ENCODE measurements at regions not wholly inside any gene's neighbourhood (a gene's known extent, or its start where the extent isn't known, plus 50 kb on each side); places are given as distances from the start of the nearest gene placed in this dataset.
"Not testable (repeated sequence)": the region's sequence is repeated elsewhere in the genome, so short reads cannot be mapped to it uniquely, and the experiment has no call there.

DNA sequence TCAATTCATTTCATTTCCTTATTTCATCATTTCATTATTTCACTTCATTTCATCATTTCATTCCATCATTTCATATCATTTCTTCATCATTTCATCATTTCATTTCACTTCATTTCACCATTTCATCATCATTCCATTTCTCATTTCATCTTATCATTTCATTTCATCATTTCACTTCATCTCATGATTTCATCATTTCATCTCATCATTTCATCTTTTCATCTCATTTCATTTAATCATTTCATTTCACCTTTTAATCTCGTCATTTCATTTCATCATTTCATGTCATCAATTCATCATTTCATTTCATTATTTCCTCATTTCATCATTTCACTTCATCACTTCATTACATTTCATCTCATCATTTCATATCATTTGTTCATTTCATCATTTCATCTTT, 177.4 kb downstream of the ZNF92 start:
- H3K27me3 ChIP-seq (ENCODE audit: control insufficient read depth, insufficient read depth, low read length); H3K36me3 ChIP-seq (ENCODE audit: control insufficient read depth in 2 of 3, insufficient read depth in 3 of 3, low read length in 3 of 3); H3K4me3 ChIP-seq (ENCODE audit: low read length in 3 of 3); H3K9ac ChIP-seq (ENCODE audit: low read length in 3 of 3); DNase-seq; FAIRE-seq; H3K4me1 ChIP-seq (ENCODE audit: control insufficient read depth in 2 of 3, insufficient read depth in 2 of 3, low read depth in 1 of 3, low read length in 3 of 3); H3K27ac ChIP-seq (ENCODE audit: low read depth in 2 of 2, low read length in 2 of 2); intact Hi-C loops (cut with DNase I); H3K9me3 ChIP-seq (ENCODE audit: control insufficient read depth in 2 of 3, insufficient read depth in 1 of 3, low read length in 3 of 3): not testable (repeated sequence)

- H3K9ac ChIP-seq (ENCODE audit: low read length in 3 of 3); FAIRE-seq; DNase-seq; H3K36me3 ChIP-seq (ENCODE audit: control insufficient read depth in 2 of 3, insufficient read depth in 3 of 3, low read length in 3 of 3); H3K27me3 ChIP-seq (ENCODE audit: control insufficient read depth, insufficient read depth, low read length); intact Hi-C loops (cut with DNase I); H3K27ac ChIP-seq (ENCODE audit: low read depth in 2 of 2, low read length in 2 of 2); H3K4me3 ChIP-seq (ENCODE audit: low read length in 3 of 3); H3K4me1 ChIP-seq (ENCODE audit: control insufficient read depth in 2 of 3, insufficient read depth in 2 of 3, low read depth in 1 of 3, low read length in 3 of 3); H3K9me3 ChIP-seq (ENCODE audit: control insufficient read depth in 2 of 3, insufficient read depth in 1 of 3, low read length in 3 of 3): not testable (repeated sequence)
Measured at GRCh38 chr7:65554553-65555476, 181.2 kb downstream of the ZNF92 start.

- FAIRE-seq; H3K27ac ChIP-seq (ENCODE audit: low read depth in 2 of 2, low read length in 2 of 2); H3K4me1 ChIP-seq (ENCODE audit: control insufficient read depth in 2 of 3, insufficient read depth in 2 of 3, low read depth in 1 of 3, low read length in 3 of 3); H3K27me3 ChIP-seq (ENCODE audit: control insufficient read depth, insufficient read depth, low read length); H3K9ac ChIP-seq (ENCODE audit: low read length in 3 of 3); H3K9me3 ChIP-seq (ENCODE audit: control insufficient read depth in 2 of 3, insufficient read depth in 1 of 3, low read length in 3 of 3); H3K4me3 ChIP-seq (ENCODE audit: low read length in 3 of 3); H3K36me3 ChIP-seq (ENCODE audit: control insufficient read depth in 2 of 3, insufficient read depth in 3 of 3, low read length in 3 of 3); intact Hi-C loops (cut with DNase I): not testable (repeated sequence)
- DNase-seq, result peak in 2 of 5 donors; percentile 18 to 24
Measured at GRCh38 chr7:65558584-65558983, 184.9 kb downstream of the ZNF92 start.

DNA sequence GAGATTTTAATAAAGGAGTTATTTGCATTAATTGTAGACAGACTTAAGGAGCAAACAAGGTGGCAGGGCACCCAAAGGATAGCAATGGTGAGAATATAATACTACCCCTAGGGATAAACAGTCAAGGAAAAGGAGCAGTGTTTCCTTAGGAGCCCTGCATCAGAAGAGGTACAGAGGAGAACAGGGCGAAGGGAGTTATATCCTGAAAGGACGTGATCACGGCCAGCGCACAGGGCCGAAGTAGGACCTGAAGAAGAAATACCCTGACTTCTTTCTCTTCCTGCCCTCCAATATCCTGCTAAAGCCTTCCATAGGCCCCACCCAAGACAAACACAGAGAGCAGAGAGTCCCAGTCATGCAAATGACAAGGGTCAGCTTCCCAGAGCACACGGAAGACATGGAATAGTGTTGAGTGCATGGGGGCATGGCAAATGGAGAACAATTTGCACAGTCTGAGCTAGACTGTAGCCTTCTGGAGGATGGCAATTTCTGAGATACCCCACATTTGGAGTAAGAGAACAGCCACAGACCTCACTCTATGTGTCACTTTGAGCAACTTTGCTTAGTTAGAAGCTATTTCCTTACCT, 188.2 kb downstream of the ZNF92 start:
- H3K9ac ChIP-seq (ENCODE audit: low read length in 3 of 3); FAIRE-seq; H3K36me3 ChIP-seq (ENCODE audit: control insufficient read depth in 2 of 3, insufficient read depth in 3 of 3, low read length in 3 of 3); H3K4me3 ChIP-seq (ENCODE audit: low read length in 3 of 3); H3K27me3 ChIP-seq (ENCODE audit: control insufficient read depth, insufficient read depth, low read length); intact Hi-C loops (cut with DNase I); H3K4me1 ChIP-seq (ENCODE audit: control insufficient read depth in 2 of 3, insufficient read depth in 2 of 3, low read depth in 1 of 3, low read length in 3 of 3); DNase-seq; H3K27ac ChIP-seq (ENCODE audit: low read depth in 2 of 2, low read length in 2 of 2); H3K9me3 ChIP-seq (ENCODE audit: control insufficient read depth in 2 of 3, insufficient read depth in 1 of 3, low read length in 3 of 3): not testable (repeated sequence)

DNA sequence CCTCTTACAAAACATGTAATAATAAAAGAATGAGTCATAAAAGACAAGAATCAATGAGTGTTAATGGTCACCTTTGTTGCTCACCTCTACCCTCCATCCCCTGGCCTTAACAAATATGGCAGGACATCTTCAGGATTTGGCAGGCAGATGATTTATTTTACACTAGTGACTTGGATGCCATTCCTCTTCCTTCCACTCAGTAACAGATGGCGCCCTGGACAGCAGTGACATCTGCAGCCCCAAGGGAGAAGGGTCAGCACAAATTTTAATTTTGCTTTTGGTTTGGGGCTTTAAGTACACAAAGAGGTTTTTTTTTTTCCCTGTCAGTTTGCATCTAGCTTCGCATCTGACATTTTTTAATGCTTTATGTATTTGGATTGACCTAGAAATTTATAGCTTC, 188.9 kb downstream of the ZNF92 start:
- FAIRE-seq; H3K36me3 ChIP-seq (ENCODE audit: control insufficient read depth in 2 of 3, insufficient read depth in 3 of 3, low read length in 3 of 3); H3K4me3 ChIP-seq (ENCODE audit: low read length in 3 of 3); intact Hi-C loops (cut with DNase I); H3K4me1 ChIP-seq (ENCODE audit: control insufficient read depth in 2 of 3, insufficient read depth in 2 of 3, low read depth in 1 of 3, low read length in 3 of 3); H3K27me3 ChIP-seq (ENCODE audit: control insufficient read depth, insufficient read depth, low read length); DNase-seq; H3K27ac ChIP-seq (ENCODE audit: low read depth in 2 of 2, low read length in 2 of 2); H3K9ac ChIP-seq (ENCODE audit: low read length in 3 of 3); H3K9me3 ChIP-seq (ENCODE audit: control insufficient read depth in 2 of 3, insufficient read depth in 1 of 3, low read length in 3 of 3): not testable (repeated sequence)

GRCh38 chr7:65563333-65563732, 189.7 kb downstream of the ZNF92 start:
- FAIRE-seq; H3K36me3 ChIP-seq (ENCODE audit: control insufficient read depth in 2 of 3, insufficient read depth in 3 of 3, low read length in 3 of 3); H3K4me3 ChIP-seq (ENCODE audit: low read length in 3 of 3); H3K4me1 ChIP-seq (ENCODE audit: control insufficient read depth in 2 of 3, insufficient read depth in 2 of 3, low read depth in 1 of 3, low read length in 3 of 3); intact Hi-C loops (cut with DNase I); DNase-seq; H3K27me3 ChIP-seq (ENCODE audit: control insufficient read depth, insufficient read depth, low read length); H3K27ac ChIP-seq (ENCODE audit: low read depth in 2 of 2, low read length in 2 of 2); H3K9me3 ChIP-seq (ENCODE audit: control insufficient read depth in 2 of 3, insufficient read depth in 1 of 3, low read length in 3 of 3); H3K9ac ChIP-seq (ENCODE audit: low read length in 3 of 3): not testable (repeated sequence)

- DNase-seq; intact Hi-C loops (cut with DNase I); H3K27ac ChIP-seq (ENCODE audit: low read depth in 2 of 2, low read length in 2 of 2); H3K9ac ChIP-seq (ENCODE audit: low read length in 3 of 3); H3K4me3 ChIP-seq (ENCODE audit: low read length in 3 of 3); H3K36me3 ChIP-seq (ENCODE audit: control insufficient read depth in 2 of 3, insufficient read depth in 3 of 3, low read length in 3 of 3); H3K9me3 ChIP-seq (ENCODE audit: control insufficient read depth in 2 of 3, insufficient read depth in 1 of 3, low read length in 3 of 3); H3K4me1 ChIP-seq (ENCODE audit: control insufficient read depth in 2 of 3, insufficient read depth in 2 of 3, low read depth in 1 of 3, low read length in 3 of 3); FAIRE-seq; H3K27me3 ChIP-seq (ENCODE audit: control insufficient read depth, insufficient read depth, low read length): not testable (repeated sequence)
Measured at GRCh38 chr7:65568226-65568625, 194.6 kb downstream of the ZNF92 start.

DNA sequence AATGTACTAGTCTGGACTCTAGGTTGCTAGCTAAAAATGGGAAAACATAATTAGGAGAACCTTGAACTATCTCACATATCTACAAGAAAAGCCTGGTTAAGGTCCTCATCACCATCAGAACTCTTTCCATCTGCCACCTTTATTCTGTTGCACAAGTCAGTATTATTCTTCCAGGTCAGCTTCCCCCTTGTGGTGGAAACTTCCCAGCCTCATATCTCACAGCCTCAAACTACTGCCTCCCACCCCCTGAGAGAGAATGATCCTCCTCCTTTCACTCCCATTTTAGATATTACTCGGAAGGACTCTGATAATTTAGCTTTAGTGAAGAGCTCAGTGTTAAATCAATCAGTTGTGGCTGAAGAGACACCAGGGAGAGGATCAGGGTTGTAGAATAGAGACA, 197.3 kb downstream of the ZNF92 start:
- DNase-seq; intact Hi-C loops (cut with DNase I); FAIRE-seq; H3K27ac ChIP-seq (ENCODE audit: low read depth in 2 of 2, low read length in 2 of 2); H3K4me1 ChIP-seq (ENCODE audit: control insufficient read depth in 2 of 3, insufficient read depth in 2 of 3, low read depth in 1 of 3, low read length in 3 of 3); H3K27me3 ChIP-seq (ENCODE audit: control insufficient read depth, insufficient read depth, low read length); H3K9me3 ChIP-seq (ENCODE audit: control insufficient read depth in 2 of 3, insufficient read depth in 1 of 3, low read length in 3 of 3); H3K9ac ChIP-seq (ENCODE audit: low read length in 3 of 3); H3K36me3 ChIP-seq (ENCODE audit: control insufficient read depth in 2 of 3, insufficient read depth in 3 of 3, low read length in 3 of 3); H3K4me3 ChIP-seq (ENCODE audit: low read length in 3 of 3): not testable (repeated sequence)
